GM23338 (cell line): ENCODE measurements at regions not wholly inside any gene's neighbourhood (a gene's known extent, or its start where the extent isn't known, plus 50 kb on each side); places are given as distances from the start of the nearest gene placed in this dataset.

Source experiments
- ATAC-seq: fragments of 200-7000 bp; cut with Tn5 transposase; 3 replicates; pipeline ENCODE4 v1.9.1; 2020
- DNase-seq: peaks from one replicate; pipeline ENCODE4 v3.0.0-alpha.2; 2015; ENCODE audit warnings: low spot score
- H2AFZ ChIP-seq: fragments of 200-600 bp; sonication (generic); 2 replicates; pipeline ENCODE4 v1.8.0; 2016; ENCODE audit warnings: antibody characterized with exemption, mild to moderate bottlenecking, moderate library complexity
- H3F3A ChIP-seq: fragments of 200-600 bp; sonication (generic); replicated peaks from 2 replicates; pipeline ENCODE4 v1.8.0; 2017; ENCODE audit warnings: antibody characterized with exemption, mixed run types, low read depth
- H3K27ac ChIP-seq: fragments of 200-600 bp; sonication (generic); 2 replicates; pipeline ENCODE4 v1.6.1; 2016; ENCODE audit warnings: low read depth
- H3K27me3 ChIP-seq: fragments of 200-600 bp; sonication (generic); 2 replicates; pipeline ENCODE4 v1.8.0; 2016; ENCODE audit warnings: mild to moderate bottlenecking, mixed run types, moderate library complexity; ENCODE audit not compliant: insufficient read depth
- H3K36me3 ChIP-seq: fragments of 200-600 bp; sonication (generic); 2 replicates; pipeline ENCODE4 v1.8.0; 2016; ENCODE audit warnings: mild to moderate bottlenecking; ENCODE audit not compliant: insufficient read depth
- H3K4me1 ChIP-seq: fragments of 200-600 bp; sonication (generic); 2 replicates; pipeline ENCODE4 v1.8.0; 2016; ENCODE audit warnings: mild to moderate bottlenecking, moderate library complexity; ENCODE audit not compliant: insufficient read depth
- H3K4me2 ChIP-seq: fragments of 200-600 bp; sonication (generic); 2 replicates; pipeline ENCODE4 v1.7.1; 2017; ENCODE audit warnings: mixed run types
- H3K4me3 ChIP-seq: fragments of 200-600 bp; sonication (generic); 2 replicates; pipeline ENCODE4 v1.6.1; 2016; ENCODE audit warnings: mixed run types
- H3K79me2 ChIP-seq: fragments of 200-600 bp; sonication (generic); replicated peaks from 2 replicates; pipeline ENCODE4 v1.8.0; 2017; ENCODE audit warnings: mild to moderate bottlenecking; ENCODE audit not compliant: insufficient read depth
- H3K9me2 ChIP-seq: fragments of 200-600 bp; sonication (generic); 2 replicates; pipeline ENCODE4 v1.8.0; 2017; ENCODE audit not compliant: insufficient read depth
- H4K20me1 ChIP-seq: fragments of 200-600 bp; sonication (generic); replicated peaks from 2 replicates; pipeline ENCODE4 v1.8.0; 2017; ENCODE audit warnings: mild to moderate bottlenecking; ENCODE audit not compliant: insufficient read depth
- H3K27ac Mint-ChIP-seq: 2 replicates; pipeline ENCODE4 v1.8.0; 2020; ENCODE audit warnings: inconsistent platforms, mild to moderate bottlenecking, moderate library complexity, mixed read lengths
- H3K27me3 Mint-ChIP-seq: 3 replicates; pipeline ENCODE4 v1.8.0; 2022; ENCODE audit warnings: low read depth, mild to moderate bottlenecking, moderate library complexity, mixed read lengths, inconsistent platforms; ENCODE audit not compliant: insufficient read depth, poor library complexity
- H3K36me3 Mint-ChIP-seq: 3 replicates; pipeline ENCODE4 v1.8.0; 2021; ENCODE audit warnings: low read depth, mild to moderate bottlenecking, inconsistent platforms, moderate library complexity, mixed read lengths
- H3K4me1 Mint-ChIP-seq: 3 replicates; pipeline ENCODE4 v1.8.0; 2020; ENCODE audit warnings: mild to moderate bottlenecking, inconsistent platforms, mixed read lengths
- H3K4me3 Mint-ChIP-seq: 3 replicates; pipeline ENCODE4 v1.8.0; 2021; ENCODE audit warnings: moderate library complexity, mild to moderate bottlenecking, inconsistent platforms, mixed read lengths
- H3K9me3 Mint-ChIP-seq: 3 replicates; pipeline ENCODE4 v1.8.0; 2020; ENCODE audit warnings: moderate library complexity, mild to moderate bottlenecking, inconsistent platforms, mixed read lengths
- CREB1 ChIP-seq: fragments of 250-450 bp; sonication (Bioruptor Pico); IDR thresholded peaks from 2 replicates; pipeline ENCODE4 v1.5.0; 2020; ENCODE audit warnings: low read depth, mild to moderate bottlenecking, moderate library complexity
- EZH2 ChIP-seq: fragments of 200-600 bp; sonication (generic); IDR thresholded peaks from one replicate; pipeline ENCODE4 v1.8.0; 2017; ENCODE audit warnings: antibody characterized with exemption, mild to moderate bottlenecking, low read depth; ENCODE audit not compliant: unreplicated experiment
- EZH2phosphoT487 ChIP-seq: fragments of 200-600 bp; sonication (generic); IDR thresholded peaks from one replicate; pipeline ENCODE4 v1.8.1; 2018; ENCODE audit warnings: antibody characterized with exemption; ENCODE audit not compliant: unreplicated experiment
- NANOG ChIP-seq: IDR thresholded peaks from 2 replicates; pipeline ENCODE4 v1.6.1; 2016; ENCODE audit warnings: antibody characterized with exemption, borderline replicate concordance
- POLR2AphosphoS5 ChIP-seq: IDR thresholded peaks from 2 replicates; pipeline ENCODE4 v1.6.1; 2016; ENCODE audit warnings: antibody characterized with exemption, low read depth
- STAT1 ChIP-seq: IDR thresholded peaks from one replicate; pipeline ENCODE4 v1.6.1; 2016; ENCODE audit warnings: antibody characterized with exemption; ENCODE audit not compliant: unreplicated experiment
- ZNF331 ChIP-seq: fragments of 250-450 bp; sonication (Bioruptor Pico); IDR thresholded peaks from 2 replicates; pipeline ENCODE4 v1.5.0; 2020; ENCODE audit warnings: low read depth, mild to moderate bottlenecking, moderate library complexity
- TF ChIP-seq, protein P1 (sequence below): fragments of 250-450 bp; sonication (Bioruptor Pico); IDR thresholded peaks from 2 replicates; pipeline ENCODE4 v1.5.0; 2020; ENCODE audit warnings: mild to moderate bottlenecking, moderate library complexity
- TF ChIP-seq, protein P2 (sequence below), 2 experiments: fragments of 200-600 bp in 1 of 2; sonication (generic) in 1 of 2; conservative IDR thresholded peaks; 2 replicates each; pipeline versions ENCODE4 v1.5.1 to v1.6.1; 2016 to 2017; ENCODE audit warnings: antibody characterized with exemption in 2 of 2, low read depth in 2 of 2, mild to moderate bottlenecking in 2 of 2, moderate library complexity in 1 of 2
- TF ChIP-seq, protein P3 (sequence below): IDR thresholded peaks from one replicate; pipeline ENCODE4 v1.6.1; 2018; ENCODE audit warnings: antibody characterized with exemption; ENCODE audit not compliant: unreplicated experiment

DNA sequence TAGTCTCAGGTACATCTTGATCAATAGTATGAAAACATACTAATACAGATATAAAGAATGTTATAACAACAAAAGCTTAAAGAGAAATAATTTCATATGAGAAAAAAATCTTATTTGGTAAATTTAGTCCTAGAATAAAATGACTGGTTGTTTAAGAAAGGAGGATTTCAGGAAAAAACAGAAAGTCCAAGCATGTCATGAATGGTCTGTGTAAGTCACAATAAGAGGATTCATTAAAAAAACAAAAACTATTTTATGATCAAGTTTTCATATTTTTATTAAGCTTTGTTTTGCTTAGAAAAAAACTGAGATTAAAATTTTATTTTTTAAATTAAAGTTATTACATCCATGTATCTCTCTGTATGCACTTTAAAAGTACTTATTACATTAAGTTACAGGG, 353.9 kb upstream of the SPHKAP start (continued):
- TF ChIP-seq, protein P1, sequence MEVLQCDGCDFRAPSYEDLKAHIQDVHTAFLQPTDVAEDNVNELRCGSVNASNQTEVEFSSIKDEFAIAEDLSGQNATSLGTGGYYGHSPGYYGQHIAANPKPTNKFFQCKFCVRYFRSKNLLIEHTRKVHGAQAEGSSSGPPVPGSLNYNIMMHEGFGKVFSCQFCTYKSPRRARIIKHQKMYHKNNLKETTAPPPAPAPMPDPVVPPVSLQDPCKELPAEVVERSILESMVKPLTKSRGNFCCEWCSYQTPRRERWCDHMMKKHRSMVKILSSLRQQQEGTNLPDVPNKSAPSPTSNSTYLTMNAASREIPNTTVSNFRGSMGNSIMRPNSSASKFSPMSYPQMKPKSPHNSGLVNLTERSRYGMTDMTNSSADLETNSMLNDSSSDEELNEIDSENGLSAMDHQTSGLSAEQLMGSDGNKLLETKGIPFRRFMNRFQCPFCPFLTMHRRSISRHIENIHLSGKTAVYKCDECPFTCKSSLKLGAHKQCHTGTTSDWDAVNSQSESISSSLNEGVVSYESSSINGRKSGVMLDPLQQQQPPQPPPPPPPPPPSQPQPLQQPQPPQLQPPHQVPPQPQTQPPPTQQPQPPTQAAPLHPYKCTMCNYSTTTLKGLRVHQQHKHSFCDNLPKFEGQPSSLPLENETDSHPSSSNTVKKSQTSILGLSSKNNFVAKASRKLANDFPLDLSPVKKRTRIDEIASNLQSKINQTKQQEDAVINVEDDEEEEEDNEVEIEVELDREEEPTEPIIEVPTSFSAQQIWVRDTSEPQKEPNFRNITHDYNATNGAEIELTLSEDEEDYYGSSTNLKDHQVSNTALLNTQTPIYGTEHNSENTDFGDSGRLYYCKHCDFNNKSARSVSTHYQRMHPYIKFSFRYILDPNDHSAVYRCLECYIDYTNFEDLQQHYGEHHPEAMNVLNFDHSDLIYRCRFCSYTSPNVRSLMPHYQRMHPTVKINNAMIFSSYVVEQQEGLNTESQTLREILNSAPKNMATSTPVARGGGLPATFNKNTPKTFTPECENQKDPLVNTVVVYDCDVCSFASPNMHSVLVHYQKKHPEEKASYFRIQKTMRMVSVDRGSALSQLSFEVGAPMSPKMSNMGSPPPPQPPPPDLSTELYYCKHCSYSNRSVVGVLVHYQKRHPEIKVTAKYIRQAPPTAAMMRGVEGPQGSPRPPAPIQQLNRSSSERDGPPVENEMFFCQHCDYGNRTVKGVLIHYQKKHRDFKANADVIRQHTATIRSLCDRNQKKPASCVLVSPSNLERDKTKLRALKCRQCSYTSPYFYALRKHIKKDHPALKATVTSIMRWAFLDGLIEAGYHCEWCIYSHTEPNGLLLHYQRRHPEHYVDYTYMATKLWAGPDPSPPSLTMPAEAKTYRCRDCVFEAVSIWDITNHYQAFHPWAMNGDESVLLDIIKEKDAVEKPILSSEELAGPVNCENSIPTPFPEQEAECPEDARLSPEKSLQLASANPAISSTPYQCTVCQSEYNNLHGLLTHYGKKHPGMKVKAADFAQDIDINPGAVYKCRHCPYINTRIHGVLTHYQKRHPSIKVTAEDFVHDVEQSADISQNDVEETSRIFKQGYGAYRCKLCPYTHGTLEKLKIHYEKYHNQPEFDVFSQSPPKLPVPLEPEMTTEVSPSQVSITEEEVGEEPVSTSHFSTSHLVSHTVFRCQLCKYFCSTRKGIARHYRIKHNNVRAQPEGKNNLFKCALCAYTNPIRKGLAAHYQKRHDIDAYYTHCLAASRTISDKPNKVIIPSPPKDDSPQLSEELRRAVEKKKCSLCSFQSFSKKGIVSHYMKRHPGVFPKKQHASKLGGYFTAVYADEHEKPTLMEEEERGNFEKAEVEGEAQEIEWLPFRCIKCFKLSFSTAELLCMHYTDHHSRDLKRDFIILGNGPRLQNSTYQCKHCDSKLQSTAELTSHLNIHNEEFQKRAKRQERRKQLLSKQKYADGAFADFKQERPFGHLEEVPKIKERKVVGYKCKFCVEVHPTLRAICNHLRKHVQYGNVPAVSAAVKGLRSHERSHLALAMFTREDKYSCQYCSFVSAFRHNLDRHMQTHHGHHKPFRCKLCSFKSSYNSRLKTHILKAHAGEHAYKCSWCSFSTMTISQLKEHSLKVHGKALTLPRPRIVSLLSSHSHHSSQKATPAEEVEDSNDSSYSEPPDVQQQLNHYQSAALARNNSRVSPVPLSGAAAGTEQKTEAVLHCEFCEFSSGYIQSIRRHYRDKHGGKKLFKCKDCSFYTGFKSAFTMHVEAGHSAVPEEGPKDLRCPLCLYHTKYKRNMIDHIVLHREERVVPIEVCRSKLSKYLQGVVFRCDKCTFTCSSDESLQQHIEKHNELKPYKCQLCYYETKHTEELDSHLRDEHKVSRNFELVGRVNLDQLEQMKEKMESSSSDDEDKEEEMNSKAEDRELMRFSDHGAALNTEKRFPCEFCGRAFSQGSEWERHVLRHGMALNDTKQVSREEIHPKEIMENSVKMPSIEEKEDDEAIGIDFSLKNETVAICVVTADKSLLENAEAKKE (CRISPR knock-in tag) = no peak
- no peak for TF ChIP-seq NANOG

DNA sequence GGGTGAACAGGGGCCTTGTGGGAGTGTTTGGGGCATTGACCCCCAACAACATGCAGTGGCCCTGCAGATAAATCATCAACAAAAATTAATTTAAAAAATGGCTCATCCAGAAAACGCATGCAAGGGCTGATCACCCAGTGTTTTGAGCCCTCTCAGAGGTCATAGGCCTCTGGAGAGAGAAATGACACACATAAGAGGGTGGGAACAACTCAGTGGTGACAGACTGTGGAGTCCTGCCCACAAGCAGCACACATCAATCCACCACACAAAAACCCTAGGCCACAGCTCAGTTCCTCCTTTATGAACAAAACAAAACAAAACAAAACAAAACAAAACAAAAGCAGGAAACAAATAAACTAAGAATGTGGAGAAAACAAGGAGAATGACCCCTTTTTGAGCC, 351.7 kb upstream of the SPHKAP start:
- Mint-ChIP-seq H3K4me3 (no peak overlapping the region), H3K36me3 (peaks cover 66% of the 10 kb centered on the region), H3K27me3 (peaks cover 2% of the 10 kb centered on the region), H3K4me1 (no peaks in the 10 kb centered on the region), H3K27ac (no peak overlapping the region), H3K9me3 (peaks cover 83% of the 10 kb centered on the region)
- Histone ChIP-seq H3K4me3 (no peak overlapping the region), H3K79me2 (no peaks in the 10 kb centered on the region), H3K27me3 (no peaks in the 10 kb centered on the region), H3K36me3 (peaks cover 28% of the 10 kb centered on the region), H3K4me2 (no peak overlapping the region), H2AFZ (no peak overlapping the region), H4K20me1 (no peaks in the 10 kb centered on the region), H3K4me1 (no peaks in the 10 kb centered on the region), H3K9me2 (no peaks in the 10 kb centered on the region; the same call in 1 of the 2 replicates), H3F3A (no peaks in the 10 kb centered on the region), H3K27ac (no peak overlapping the region)
- ATAC-seq = no peak
- TF ChIP-seq POLR2AphosphoS5 (no peak), CREB1 (no peak), ZNF331 (CRISPR knock-in tag) (no peak), EZH2 (no peak), EZH2phosphoT487 (no peak), STAT1 (no peak), NANOG (no peak)
- TF ChIP-seq, protein P2, sequence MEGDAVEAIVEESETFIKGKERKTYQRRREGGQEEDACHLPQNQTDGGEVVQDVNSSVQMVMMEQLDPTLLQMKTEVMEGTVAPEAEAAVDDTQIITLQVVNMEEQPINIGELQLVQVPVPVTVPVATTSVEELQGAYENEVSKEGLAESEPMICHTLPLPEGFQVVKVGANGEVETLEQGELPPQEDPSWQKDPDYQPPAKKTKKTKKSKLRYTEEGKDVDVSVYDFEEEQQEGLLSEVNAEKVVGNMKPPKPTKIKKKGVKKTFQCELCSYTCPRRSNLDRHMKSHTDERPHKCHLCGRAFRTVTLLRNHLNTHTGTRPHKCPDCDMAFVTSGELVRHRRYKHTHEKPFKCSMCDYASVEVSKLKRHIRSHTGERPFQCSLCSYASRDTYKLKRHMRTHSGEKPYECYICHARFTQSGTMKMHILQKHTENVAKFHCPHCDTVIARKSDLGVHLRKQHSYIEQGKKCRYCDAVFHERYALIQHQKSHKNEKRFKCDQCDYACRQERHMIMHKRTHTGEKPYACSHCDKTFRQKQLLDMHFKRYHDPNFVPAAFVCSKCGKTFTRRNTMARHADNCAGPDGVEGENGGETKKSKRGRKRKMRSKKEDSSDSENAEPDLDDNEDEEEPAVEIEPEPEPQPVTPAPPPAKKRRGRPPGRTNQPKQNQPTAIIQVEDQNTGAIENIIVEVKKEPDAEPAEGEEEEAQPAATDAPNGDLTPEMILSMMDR (conservative IDR thresholded peaks at IDR 0.05; ENCODE audit: low read depth in 2 of 2) = no peak
- TF ChIP-seq, protein P3, sequence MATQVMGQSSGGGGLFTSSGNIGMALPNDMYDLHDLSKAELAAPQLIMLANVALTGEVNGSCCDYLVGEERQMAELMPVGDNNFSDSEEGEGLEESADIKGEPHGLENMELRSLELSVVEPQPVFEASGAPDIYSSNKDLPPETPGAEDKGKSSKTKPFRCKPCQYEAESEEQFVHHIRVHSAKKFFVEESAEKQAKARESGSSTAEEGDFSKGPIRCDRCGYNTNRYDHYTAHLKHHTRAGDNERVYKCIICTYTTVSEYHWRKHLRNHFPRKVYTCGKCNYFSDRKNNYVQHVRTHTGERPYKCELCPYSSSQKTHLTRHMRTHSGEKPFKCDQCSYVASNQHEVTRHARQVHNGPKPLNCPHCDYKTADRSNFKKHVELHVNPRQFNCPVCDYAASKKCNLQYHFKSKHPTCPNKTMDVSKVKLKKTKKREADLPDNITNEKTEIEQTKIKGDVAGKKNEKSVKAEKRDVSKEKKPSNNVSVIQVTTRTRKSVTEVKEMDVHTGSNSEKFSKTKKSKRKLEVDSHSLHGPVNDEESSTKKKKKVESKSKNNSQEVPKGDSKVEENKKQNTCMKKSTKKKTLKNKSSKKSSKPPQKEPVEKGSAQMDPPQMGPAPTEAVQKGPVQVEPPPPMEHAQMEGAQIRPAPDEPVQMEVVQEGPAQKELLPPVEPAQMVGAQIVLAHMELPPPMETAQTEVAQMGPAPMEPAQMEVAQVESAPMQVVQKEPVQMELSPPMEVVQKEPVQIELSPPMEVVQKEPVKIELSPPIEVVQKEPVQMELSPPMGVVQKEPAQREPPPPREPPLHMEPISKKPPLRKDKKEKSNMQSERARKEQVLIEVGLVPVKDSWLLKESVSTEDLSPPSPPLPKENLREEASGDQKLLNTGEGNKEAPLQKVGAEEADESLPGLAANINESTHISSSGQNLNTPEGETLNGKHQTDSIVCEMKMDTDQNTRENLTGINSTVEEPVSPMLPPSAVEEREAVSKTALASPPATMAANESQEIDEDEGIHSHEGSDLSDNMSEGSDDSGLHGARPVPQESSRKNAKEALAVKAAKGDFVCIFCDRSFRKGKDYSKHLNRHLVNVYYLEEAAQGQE = no peak
- no peak for DNase-seq
